CD8-positive, alpha-beta memory T cell (primary cell): ENCODE measurements at regions not wholly inside any gene's neighbourhood (a gene's known extent, or its start where the extent isn't known, plus 50 kb on each side); places are given as distances from the start of the nearest gene placed in this dataset.

Experiments
- CTCF ChIA-PET: fragments of 350-600 bp; sonication (Branson Sonifier 250); formaldehyde crosslinking; loops from one replicate; lab custom pipeline; 2021; ENCODE audit warnings: antibody characterized with exemption; lab: Charles Lee
- POLR2A ChIA-PET: fragments of 350-600 bp; sonication (Branson Sonifier 250); formaldehyde crosslinking; loops from one replicate; lab custom pipeline; 2021; ENCODE audit warnings: antibody characterized with exemption; lab: Charles Lee
- DNase-seq, 5 donors: peaks; one replicate each; pipeline versions ENCODE4 v3.0.0 to v3.0.0-alpha.2; 2020 to 2022; ENCODE audit warnings: mixed read lengths in 1 of 5
- H3K27ac ChIP-seq: one replicate; pipeline ENCODE4 v1.7.0; 2013; ENCODE audit warnings: low read depth, mild to moderate bottlenecking, low read length, moderate library complexity
- H3K27me3 ChIP-seq: 2 replicates; pipeline ENCODE4 v1.7.0; 2013; ENCODE audit warnings: low read length, mild to moderate bottlenecking; ENCODE audit not compliant: insufficient read depth, poor library complexity, severe bottlenecking
- H3K36me3 ChIP-seq: 2 replicates; pipeline ENCODE4 v1.7.0; 2013; ENCODE audit warnings: mild to moderate bottlenecking, low read length, moderate library complexity; ENCODE audit not compliant: insufficient read depth
- H3K4me1 ChIP-seq: 2 replicates; pipeline ENCODE4 v1.7.0; 2013; ENCODE audit warnings: mild to moderate bottlenecking, low read length, moderate library complexity; ENCODE audit not compliant: insufficient read depth
- H3K4me3 ChIP-seq: 2 replicates; pipeline ENCODE4 v1.7.0; 2013; ENCODE audit warnings: mild to moderate bottlenecking, low read length
- H3K9me3 ChIP-seq: 2 replicates; pipeline ENCODE4 v1.7.0; 2013; ENCODE audit warnings: mild to moderate bottlenecking, low read length
- H3K27ac Mint-ChIP-seq, 8 donors: one replicate each; pipeline ENCODE4 v1.8.0; 2020 to 2021; ENCODE audit warnings: mixed read lengths in 8 of 8, mild to moderate bottlenecking in 6 of 8, inconsistent platforms in 3 of 8, moderate library complexity in 3 of 8
- H3K27me3 Mint-ChIP-seq, 2 donors: one replicate each; pipeline ENCODE4 v1.8.0; 2020 to 2021; ENCODE audit warnings: mixed read lengths in 2 of 2, mild to moderate bottlenecking in 1 of 2, moderate library complexity in 1 of 2
- H3K36me3 Mint-ChIP-seq, 3 donors: one replicate each; pipeline ENCODE4 v1.8.0; 2020 to 2021; ENCODE audit warnings: mixed read lengths in 3 of 3, inconsistent platforms in 1 of 3, mild to moderate bottlenecking in 1 of 3
- H3K4me1 Mint-ChIP-seq, 3 donors: one replicate each; pipeline ENCODE4 v1.8.0; 2020 to 2021; ENCODE audit warnings: mixed read lengths in 3 of 3, inconsistent platforms in 1 of 3, mild to moderate bottlenecking in 1 of 3
- H3K4me3 Mint-ChIP-seq, 7 donors: one replicate each; pipeline ENCODE4 v1.8.0; 2020 to 2021; ENCODE audit warnings: mixed read lengths in 7 of 7, mild to moderate bottlenecking in 6 of 7, moderate library complexity in 4 of 7, inconsistent platforms in 2 of 7
- H3K9me3 Mint-ChIP-seq, 5 donors: one replicate each; pipeline ENCODE4 v1.8.0; 2020 to 2022; ENCODE audit warnings: mixed read lengths in 5 of 5, mild to moderate bottlenecking in 3 of 5, moderate library complexity in 2 of 5, inconsistent platforms in 1 of 5

- no peak overlapping the region for H3K27ac Mint-ChIP-seq
- Histone ChIP-seq H3K27ac (no peak overlapping the region), H3K27me3 (peaks cover 27% of the 10 kb centered on the region), H3K36me3 (no peaks in the 10 kb centered on the region), H3K4me3 (no peak overlapping the region), H3K9me3 (no peaks in the 10 kb centered on the region), H3K4me1 (peaks cover 4% of the 10 kb centered on the region)
- ChIA-PET CTCF (interaction anchor here (1.1 to 1.3 kb wide), 3 partner anchors 301 to 343 kb away, joined by 3 read pairs; no protein-coding TSS in a partner anchor), POLR2A (interaction anchor here (0.6 kb wide), 1 partner anchor 1005 kb away, joined by 4 read pairs; no protein-coding TSS in a partner anchor)
- no peaks in the 10 kb centered on the region for H3K9me3 Mint-ChIP-seq
- H3K36me3 Mint-ChIP-seq: no peaks in the 10 kb centered on the region
- H3K4me1 Mint-ChIP-seq: peaks cover 2 to 5% (median 5%) of the 10 kb centered on the region in 3 donors
- H3K27me3 Mint-ChIP-seq: peaks cover 20 to 43% of the 10 kb centered on the region in 2 donors
- H3K4me3 Mint-ChIP-seq: no peak overlapping the region
- DNase-seq: no peak
Measured at GRCh38 chr17:79388556-79389295, 222.1 kb downstream of the RBFOX3 start.

- peaks cover 0 to 3% (median 2%) of the 10 kb centered on the region in 3 donors for H3K4me1 Mint-ChIP-seq
- Histone ChIP-seq H3K36me3 (no peaks in the 10 kb centered on the region), H3K4me3 (no peak overlapping the region), H3K4me1 (peaks cover 4% of the 10 kb centered on the region), H3K27me3 (peaks cover 24% of the 10 kb centered on the region), H3K27ac (no peak overlapping the region), H3K9me3 (no peaks in the 10 kb centered on the region)
- no peak overlapping the region for H3K27ac Mint-ChIP-seq
- H3K36me3 Mint-ChIP-seq: no peaks in the 10 kb centered on the region
- POLR2A ChIA-PET: interaction anchor here (0.6 kb wide), 1 partner anchor 1004 kb away, joined by 4 read pairs; no protein-coding TSS in a partner anchor
- H3K4me3 Mint-ChIP-seq: no peak overlapping the region
- no peaks in the 10 kb centered on the region for H3K9me3 Mint-ChIP-seq
- CTCF ChIA-PET: interaction anchor here (1.1 kb wide), 1 partner anchor 342 kb away, joined by 3 read pairs; no protein-coding TSS in a partner anchor
- DNase-seq: no peak
- peaks cover 16 to 36% of the 10 kb centered on the region in 2 donors for H3K27me3 Mint-ChIP-seq
Measured at GRCh38 chr17:79387783-79388182, 223.1 kb downstream of the RBFOX3 start.

- no peak for DNase-seq
- no peaks in the 10 kb centered on the region for H3K36me3 Mint-ChIP-seq
- CTCF ChIA-PET: interaction anchor here (1.6 to 2.0 kb wide), 2 partner anchors 11 to 15 kb away, joined by 4 read pairs; no protein-coding TSS in a partner anchor
- no peaks in the 10 kb centered on the region for H3K4me1 Mint-ChIP-seq
- H3K27ac Mint-ChIP-seq: no peak overlapping the region
- Histone ChIP-seq H3K4me3 (no peak overlapping the region), H3K36me3 (no peaks in the 10 kb centered on the region), H3K4me1 (no peaks in the 10 kb centered on the region), H3K27me3 (peaks cover 14% of the 10 kb centered on the region), H3K9me3 (no peaks in the 10 kb centered on the region), H3K27ac (no peak overlapping the region)
- H3K27me3 Mint-ChIP-seq: peaks cover 11 to 19% of the 10 kb centered on the region in 2 donors
- H3K9me3 Mint-ChIP-seq: no peaks in the 10 kb centered on the region
- POLR2A ChIA-PET: no interaction called here
- no peak overlapping the region for H3K4me3 Mint-ChIP-seq
Measured at GRCh38 chr17:79385962-79386563, 224.8 kb downstream of the RBFOX3 start.

GRCh38 chr17:79382313-79382712 is 228.5 kb downstream of the RBFOX3 start:
- H3K4me3 Mint-ChIP-seq: no peak overlapping the region
- Histone ChIP-seq H3K27me3 (no peaks in the 10 kb centered on the region), H3K36me3 (no peaks in the 10 kb centered on the region), H3K9me3 (no peaks in the 10 kb centered on the region), H3K27ac (no peak overlapping the region), H3K4me3 (no peak overlapping the region), H3K4me1 (no peaks in the 10 kb centered on the region)
- H3K9me3 Mint-ChIP-seq: no peaks in the 10 kb centered on the region
- POLR2A ChIA-PET: no interaction called here
- no peaks in the 10 kb centered on the region for H3K36me3 Mint-ChIP-seq
- CTCF ChIA-PET: no interaction called here
- no peaks in the 10 kb centered on the region for H3K4me1 Mint-ChIP-seq
- no peak for DNase-seq
- H3K27me3 Mint-ChIP-seq: peaks cover 13 to 20% of the 10 kb centered on the region in 2 donors
- H3K27ac Mint-ChIP-seq: no peak overlapping the region

GRCh38 chr17:79379700-79380445 is 231.0 kb downstream of the RBFOX3 start:
- Histone ChIP-seq H3K27me3 (no peaks in the 10 kb centered on the region), H3K9me3 (no peaks in the 10 kb centered on the region), H3K4me3 (no peak overlapping the region), H3K4me1 (no peaks in the 10 kb centered on the region), H3K27ac (no peak overlapping the region), H3K36me3 (no peaks in the 10 kb centered on the region)
- Mint-ChIP-seq H3K9me3 (no peaks in the 10 kb centered on the region), H3K27ac (no peak overlapping the region), H3K4me1 (no peaks in the 10 kb centered on the region), H3K4me3 (no peak overlapping the region), H3K27me3 (peaks cover 17 to 35% of the 10 kb centered on the region in 2 donors), H3K36me3 (no peaks in the 10 kb centered on the region)
- DNase-seq: no peak
- POLR2A ChIA-PET: no interaction called here
- CTCF ChIA-PET: interaction anchor here (1.4 kb wide), 1 partner anchor 12 kb away, joined by 5 read pairs; no protein-coding TSS in a partner anchor

- CTCF ChIA-PET: no interaction called here
- no peak overlapping the region for H3K27ac ChIP-seq
Measured at GRCh38 chr17:79377230-79377786, 233.5 kb downstream of the RBFOX3 start.

GRCh38 chr17:79374807-79375206 is 236.0 kb downstream of the RBFOX3 start:
- CTCF ChIA-PET: no interaction called here
- H3K4me1 ChIP-seq: no peaks in the 10 kb centered on the region
- Mint-ChIP-seq H3K27me3 (peaks cover 18 to 50% of the 10 kb centered on the region in 2 donors), H3K9me3 (no peaks in the 10 kb centered on the region), H3K4me3 (no peak overlapping the region), H3K27ac (no peak overlapping the region), H3K36me3 (no peaks in the 10 kb centered on the region), H3K4me1 (no peaks in the 10 kb centered on the region)
- H3K27ac ChIP-seq: no peak overlapping the region
- H3K4me3 ChIP-seq: no peak overlapping the region
- POLR2A ChIA-PET: no interaction called here
- H3K9me3 ChIP-seq: no peaks in the 10 kb centered on the region
- DNase-seq: no peak
- no peaks in the 10 kb centered on the region for H3K36me3 ChIP-seq
- no peaks in the 10 kb centered on the region for H3K27me3 ChIP-seq

More at GRCh38 chr17:79377230-79377786, 233.5 kb downstream of the RBFOX3 start:
- no peak overlapping the region for H3K4me3 ChIP-seq
- no peaks in the 10 kb centered on the region for H3K9me3 Mint-ChIP-seq
- H3K36me3 ChIP-seq: no peaks in the 10 kb centered on the region
- H3K9me3 ChIP-seq: no peaks in the 10 kb centered on the region
- no peaks in the 10 kb centered on the region for H3K36me3 Mint-ChIP-seq
- H3K27ac Mint-ChIP-seq: no peak overlapping the region
- H3K4me1 Mint-ChIP-seq: no peaks in the 10 kb centered on the region
- H3K4me3 Mint-ChIP-seq: no peak overlapping the region
- no peaks in the 10 kb centered on the region for H3K4me1 ChIP-seq
- no peaks in the 10 kb centered on the region for H3K27me3 ChIP-seq
- no peak for DNase-seq
- POLR2A ChIA-PET: no interaction called here
- H3K27me3 Mint-ChIP-seq: peaks cover 16 to 48% of the 10 kb centered on the region in 2 donors
